NCI-H1417 (cell line): ENCODE measurements at regions not wholly inside any gene's neighbourhood (a gene's known extent, or its start where the extent isn't known, plus 50 kb on each side); places are given as distances from the start of the nearest gene placed in this dataset.

Experiments used
- DNase-seq, 3 experiments: peaks; one replicate each; lab custom pipeline; 2025; lab: John Stamatoyannopoulos, UW

GRCh38 chr9:6703898-6704639 is 53.7 kb upstream of the KDM4C start:
- peak; percentile 84 to 93 (median 90) for DNase-seq

GRCh38 chr9:6702707-6703106 is 55.1 kb upstream of the KDM4C start:
- no peak for DNase-seq

GRCh38 chr9:6696178-6696577 is 50.6 kb upstream of the GLDC start:
- no peak for DNase-seq

GRCh38 chr9:6695121-6695814 is 49.7 kb upstream of the GLDC start:
- DNase-seq, result no peak
